ENCODE measurements at regions not wholly inside any gene's neighbourhood (a gene's known extent, or its start where the extent isn't known, plus 50 kb on each side); places are given as distances from the start of the nearest gene placed in this dataset.
"Not testable (repeated sequence)": the region's sequence is repeated elsewhere in the genome, so short reads cannot be mapped to it uniquely, and the experiment has no call there.

DNA sequence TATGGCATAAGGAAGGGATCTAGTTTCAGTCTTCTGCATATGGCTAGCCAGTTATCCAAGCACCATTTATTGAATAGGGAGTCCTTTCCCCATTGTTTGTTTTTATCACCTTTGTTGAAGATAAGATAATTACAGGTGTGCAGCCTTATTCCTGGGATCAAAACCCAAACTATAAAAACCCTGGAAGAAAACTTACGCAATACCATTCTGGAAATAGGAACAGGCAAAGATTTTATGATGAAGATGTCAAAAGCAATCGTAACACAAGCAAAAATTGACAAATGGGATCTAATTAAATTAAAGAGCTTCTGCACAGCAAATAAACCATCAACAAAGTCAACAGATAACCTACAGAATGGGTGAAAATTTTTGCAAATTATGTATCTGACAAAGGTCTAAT is 128.5 kb upstream of the DCN start:
- no peak for DNase-seq (ENCODE audit: low spot score)

DNA sequence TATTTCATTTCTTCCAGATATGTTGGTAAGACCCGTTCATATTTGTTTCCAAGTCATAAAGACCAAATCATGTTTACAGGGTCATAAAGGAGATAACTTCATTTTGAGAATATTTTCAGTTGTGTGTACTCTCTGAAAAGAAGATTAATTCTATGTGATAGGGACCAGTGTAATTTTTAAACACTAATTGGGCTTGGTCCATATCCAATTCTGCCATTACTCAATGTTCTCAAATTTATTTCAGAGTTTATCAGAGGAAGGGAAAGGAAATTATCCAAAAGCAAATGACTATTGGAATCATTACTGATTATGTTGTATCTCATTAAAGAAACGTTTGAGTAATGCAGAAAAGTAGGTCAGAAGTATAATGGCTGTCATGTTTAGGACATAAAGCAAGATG is 126.8 kb upstream of the DCN start:
- DNase-seq (ENCODE audit: low spot score): no peak

DNA sequence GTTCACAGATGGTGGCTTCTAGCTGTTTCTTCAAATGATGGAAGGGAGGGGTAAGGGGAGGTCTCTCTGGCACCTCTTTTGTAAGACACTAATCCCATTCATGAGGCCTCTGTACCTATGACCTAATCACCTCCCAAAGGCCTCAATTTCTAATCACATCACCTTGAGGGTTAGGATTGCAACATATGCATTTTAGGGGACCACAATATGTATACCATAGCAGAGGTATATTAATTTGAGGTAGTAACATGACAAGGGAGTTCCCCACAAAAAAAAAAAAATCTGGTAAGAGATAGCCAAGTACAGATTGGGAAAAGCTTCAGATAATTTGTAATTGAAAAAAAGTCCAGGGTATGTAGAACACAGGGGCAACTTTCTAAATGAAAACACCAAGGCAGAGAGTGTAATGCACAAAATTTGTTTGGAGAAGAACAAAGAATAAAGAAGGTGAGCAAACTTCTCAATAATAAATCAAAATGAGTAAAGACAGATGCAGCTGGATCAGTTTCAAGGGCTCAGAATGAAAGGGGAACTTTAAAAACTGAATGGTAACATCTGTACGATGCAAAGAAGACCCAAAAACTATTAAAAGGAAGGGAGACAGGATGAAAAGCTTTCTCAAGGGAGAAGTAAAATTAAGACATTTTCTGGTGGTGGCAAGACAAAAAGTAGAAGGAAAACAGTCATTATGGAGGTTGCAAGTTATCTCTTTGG is 125.5 kb upstream of the DCN start:
- no peak for DNase-seq (ENCODE audit: low spot score)

DNA sequence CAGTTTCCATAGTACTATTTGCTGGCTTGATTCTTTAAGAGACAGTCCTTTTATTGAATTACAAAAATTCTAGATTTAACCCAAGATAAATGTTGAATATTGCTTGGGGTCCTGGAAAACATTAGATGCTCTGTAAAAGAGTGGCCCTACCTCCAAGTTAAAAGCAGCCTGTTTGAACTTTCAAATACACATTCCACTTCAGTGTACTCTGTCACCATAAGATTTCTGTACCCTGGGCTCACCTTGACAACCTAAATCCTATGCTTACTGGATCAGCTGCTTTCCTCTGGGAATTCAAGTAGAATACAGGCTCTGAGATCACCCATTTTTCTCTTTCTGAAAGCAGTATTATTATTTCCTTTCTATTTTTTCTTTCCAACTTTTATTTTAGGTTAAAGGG is 107.7 kb upstream of the DCN start:
- DNase-seq (ENCODE audit: low spot score): no peak

DNA sequence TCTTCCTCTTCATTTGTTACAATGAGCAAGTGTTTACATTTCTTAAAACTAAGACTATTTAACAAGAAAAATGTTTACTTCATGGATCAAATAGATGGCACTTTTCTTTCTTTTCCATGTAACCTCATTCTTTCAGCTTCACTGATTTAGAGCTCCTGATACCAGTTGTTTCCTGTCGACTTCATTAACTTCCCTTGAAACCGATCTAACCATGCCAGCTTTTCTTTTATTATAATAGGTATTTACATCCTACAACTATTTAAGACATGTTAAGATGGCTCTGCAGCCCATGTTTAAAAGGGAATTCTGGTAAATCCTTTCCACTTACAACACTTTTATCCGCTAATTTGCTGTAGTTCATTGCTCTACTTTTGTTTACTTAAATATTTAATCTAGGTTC is 107.3 kb upstream of the DCN start:
- no peak for DNase-seq (ENCODE audit: low spot score)

DNA sequence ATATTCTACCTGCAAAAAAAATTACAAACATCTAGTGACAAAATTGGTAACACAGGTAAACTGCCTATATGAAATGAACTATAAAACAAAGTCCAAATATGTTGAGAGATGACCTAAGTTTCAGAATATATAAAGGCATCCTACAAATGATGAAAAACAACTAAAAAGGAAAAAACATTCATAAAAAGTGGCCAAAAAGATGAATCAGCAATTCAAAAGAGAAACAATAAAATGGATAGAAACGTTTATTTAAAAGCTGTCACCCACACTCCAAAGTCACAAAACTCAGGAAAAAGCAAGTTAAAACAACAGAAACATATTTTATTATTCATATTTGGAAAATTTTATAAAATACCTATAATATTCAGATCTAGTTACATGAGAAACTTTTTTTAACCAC is 106.5 kb upstream of the DCN start:
- DNase-seq (ENCODE audit: low spot score): no peak

DNA sequence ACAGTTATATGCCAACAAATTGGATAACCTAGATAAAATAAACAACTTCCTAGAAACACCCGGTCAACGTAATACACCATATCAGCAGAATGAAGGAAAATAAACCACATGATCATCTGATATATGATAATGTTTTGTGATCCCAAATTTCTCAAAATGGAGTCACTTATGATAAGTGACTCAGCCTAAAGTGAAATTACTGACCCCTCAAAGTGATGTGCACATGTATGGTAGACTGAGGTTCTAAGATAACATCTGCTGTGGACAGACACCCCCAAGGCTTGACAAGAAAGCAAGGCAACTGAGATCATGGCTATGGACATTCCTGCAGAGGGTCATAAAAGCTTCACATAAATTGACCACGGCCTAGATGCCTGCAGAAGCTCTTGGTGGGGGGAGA is 105.1 kb upstream of the DCN start:
- no peak for DNase-seq (ENCODE audit: low spot score)

DNA sequence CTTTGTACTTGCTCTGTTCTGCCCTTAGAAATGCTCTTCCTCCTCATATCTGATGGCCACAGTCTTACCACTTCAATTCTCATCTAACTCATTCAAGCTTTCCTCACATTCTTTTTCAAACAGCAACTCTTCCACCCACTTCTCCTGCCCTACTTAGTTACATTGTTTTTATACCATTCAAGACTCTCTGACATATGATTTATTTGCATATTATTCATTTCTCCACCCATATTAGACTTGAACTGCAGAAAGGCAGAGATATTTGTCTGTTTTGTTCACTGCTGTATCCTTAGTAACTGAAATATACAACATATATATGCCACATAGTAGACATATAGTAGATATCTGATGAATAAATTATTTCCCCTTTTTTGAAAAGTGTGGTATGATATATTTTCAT is 95.5 kb upstream of the DCN start:
- no peak for DNase-seq (ENCODE audit: low spot score)

DNA sequence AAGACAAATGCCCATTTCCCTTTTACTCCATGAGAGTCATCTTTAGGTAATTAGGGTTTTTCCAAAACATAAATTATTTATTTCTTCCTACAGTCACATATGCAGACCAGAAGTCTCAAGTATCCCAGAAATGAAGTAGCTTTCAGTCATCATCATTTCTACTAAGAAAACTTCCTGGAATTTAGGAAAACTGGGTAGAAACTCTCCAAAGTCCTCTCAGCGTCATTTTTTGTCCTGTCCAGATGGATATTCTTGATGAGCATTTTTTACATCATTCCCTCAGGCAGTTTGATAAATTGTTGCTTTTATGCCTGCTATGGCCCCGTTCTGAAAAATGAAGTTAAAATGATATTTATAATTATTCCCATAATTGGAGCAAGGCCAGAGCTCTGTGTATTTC is 93.9 kb upstream of the DCN start:
- no peak for DNase-seq (ENCODE audit: low spot score)

DNA sequence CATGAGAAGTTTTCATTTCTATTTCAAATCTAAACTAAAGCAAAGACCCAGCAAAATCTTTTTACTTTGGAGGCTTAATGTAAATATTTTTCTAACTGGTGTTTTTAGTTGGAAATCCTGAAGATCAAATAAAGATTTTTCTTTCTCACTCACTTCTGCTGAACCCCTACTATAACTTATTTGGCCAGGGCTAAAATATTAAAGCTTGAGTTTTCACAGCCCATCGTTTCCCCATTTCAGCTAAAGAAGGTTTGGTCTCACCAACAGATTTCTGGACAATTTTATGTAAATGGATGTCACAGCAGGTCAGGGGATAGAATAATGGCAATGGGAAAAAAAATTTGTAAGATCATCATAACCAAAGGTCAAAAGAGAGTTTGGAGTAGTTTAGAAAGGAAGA is 92.7 kb upstream of the DCN start:
- DNase-seq (ENCODE audit: low spot score): no peak

DNA sequence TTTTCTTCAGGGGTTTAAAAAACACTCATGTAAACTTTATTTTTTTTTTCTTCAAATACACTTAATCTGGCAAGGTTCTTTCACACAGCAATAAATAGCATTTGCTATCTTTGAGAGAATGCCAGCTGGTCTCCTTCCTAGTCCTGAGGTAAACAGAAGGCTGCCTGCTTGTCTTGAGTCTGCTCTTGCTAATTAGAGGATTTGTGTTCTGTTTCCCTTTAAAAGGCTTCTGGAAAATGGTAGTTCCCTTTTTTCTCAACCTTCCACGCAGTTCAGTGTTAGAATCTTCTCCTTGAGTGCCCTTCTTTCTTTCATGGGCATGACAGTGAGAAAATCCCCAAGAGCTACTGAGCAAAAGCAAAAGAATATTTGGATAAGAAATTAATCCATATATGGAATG is 92.3 kb upstream of the DCN start:
- DNase-seq (ENCODE audit: low spot score): peak; percentile 46

DNA sequence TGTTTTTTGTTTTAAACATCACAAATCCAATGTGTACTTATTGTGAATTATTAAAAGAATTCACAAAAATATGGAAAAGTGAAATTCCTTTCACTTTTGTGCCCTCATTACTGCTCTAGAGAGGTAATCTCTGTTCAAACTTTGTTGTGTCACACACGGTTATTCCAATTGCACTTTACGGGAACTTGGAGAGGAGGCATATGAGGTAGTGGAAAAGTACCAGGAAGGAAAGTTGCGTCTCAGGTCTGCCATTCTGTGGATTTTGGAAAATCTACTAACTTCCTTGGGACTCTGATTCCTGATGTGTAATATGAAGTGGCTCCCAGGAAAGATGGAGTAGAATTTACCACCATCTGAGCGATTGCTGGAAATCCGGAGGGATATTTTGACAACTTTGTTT is 90.9 kb upstream of the DCN start:
- DNase-seq (ENCODE audit: low spot score): no peak

DNA sequence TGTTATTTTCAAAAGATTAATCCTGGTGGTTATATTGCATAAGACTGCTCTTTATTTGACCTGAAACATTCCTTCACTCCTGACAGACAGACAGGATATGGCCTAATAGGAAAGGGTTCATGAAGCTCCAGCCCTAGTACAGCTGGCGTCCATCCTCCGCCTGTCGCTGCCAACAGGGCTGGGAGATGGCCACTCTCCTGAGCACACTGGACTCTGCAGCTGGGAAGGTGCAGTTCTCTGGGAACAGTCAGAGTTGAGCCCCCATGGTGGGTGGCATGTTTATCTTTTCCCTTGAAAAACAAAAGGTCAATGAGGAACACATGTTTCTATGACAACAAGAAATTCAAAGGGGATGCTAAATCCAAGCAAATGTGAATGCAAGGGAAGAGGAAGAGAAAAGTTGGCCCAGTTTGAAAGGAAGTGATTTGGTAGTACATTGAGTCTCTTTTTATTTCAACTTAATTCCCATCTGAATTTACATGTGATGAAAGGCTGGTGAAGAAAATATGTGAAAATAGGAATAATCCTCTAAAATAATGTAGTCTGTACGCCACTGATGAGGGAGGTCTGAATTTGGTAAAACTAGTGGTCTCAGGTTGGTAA is 89.9 kb upstream of the DCN start:
- DNase-seq (ENCODE audit: low spot score): peak; percentile 20

DNA sequence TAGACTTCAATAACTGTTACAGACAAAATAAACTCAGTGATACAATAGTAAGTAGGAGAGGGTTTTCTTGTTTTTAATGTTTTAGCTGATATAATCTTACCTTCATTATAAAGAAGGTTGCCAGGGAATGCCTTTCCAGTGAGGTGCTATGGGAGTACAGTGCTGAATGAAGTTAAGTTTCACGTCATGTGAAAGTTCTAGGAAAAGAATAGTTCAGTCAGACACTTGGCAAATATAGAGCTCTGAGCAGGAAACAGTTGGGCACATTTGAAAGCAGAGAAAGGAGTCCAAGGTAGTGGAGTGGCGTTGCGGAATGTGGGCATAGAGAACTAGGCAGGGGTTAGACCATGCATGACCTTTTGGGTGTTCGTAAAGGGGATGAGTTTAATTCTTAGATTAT is 88.6 kb upstream of the DCN start:
- no peak for DNase-seq (ENCODE audit: low spot score)

DNA sequence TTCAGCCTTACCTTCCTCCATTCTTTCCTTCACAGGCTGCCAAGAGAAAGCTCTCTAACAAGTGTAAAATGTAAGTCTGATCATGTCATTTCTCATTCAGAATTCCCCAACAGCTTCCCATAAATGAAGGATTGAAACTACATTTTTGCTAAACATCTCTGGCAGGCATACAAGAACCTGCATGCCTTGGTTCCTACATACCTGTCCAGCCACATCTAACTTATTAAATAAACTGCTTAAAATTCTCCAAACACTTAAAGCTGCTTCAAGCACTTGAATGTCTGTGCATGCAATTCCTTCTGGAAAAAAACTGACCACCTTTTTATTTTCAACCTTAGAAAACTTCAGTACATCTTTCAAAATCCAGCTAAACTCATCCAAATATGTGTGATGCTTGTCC is 84.4 kb upstream of the DCN start:
- no peak for DNase-seq (ENCODE audit: low spot score)

DNA sequence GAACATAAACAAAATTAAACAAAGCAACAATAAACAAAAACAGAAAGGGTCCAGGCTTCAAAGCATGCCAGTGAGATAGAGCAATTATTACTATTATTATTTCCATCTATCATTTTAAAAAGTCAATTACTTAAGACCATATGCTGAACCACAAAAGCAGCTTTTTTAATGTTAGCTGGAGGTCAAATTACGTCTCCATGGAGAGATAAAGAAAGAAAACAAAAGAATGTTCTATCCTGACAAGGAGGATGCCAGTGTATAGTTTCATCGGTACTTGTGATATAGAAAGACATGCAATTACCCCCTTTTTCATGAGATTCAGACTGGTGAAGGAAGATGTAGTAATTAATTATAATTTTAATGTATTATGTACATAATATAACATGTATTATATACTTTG is 81.6 kb upstream of the DCN start:
- DNase-seq (ENCODE audit: low spot score): no peak

DNA sequence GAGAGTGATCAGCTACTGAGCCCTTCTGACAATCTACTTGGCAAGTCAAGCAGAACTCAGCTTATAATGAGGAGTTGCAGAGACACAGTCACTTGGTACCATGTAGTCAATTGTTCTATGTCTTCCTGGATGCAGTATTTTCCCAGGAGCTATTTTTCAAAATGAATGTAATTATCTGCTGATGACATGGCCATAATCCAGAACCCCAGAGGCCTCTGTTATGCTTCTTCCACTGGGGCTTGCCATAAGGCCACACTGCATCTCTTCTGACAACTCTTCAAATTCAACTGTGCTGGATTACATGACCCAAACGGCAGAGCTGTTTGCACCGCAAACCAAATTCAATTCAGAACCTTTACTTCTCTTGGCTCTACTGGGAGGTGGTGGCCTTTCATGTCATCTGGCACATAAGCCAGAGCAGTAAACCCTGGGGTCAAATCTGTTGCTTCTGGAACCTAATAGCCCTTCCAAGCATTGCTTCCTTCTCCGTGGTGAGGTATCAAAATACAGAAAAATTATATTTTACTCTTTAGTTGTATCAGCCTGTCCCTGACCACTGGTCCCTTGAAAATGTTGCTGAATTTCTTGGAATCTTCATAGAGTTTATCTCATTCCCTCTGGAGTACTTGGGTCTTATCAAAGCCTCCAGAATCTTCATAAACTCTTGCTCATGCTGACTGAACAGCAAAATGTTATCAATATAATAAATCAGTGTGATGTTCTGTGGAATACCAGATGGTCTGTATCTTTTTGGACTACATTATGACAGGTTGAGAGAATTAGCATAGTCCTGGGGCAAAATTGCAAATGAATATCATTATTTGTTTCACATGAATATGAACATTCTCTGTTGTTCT is 79.4 kb upstream of the DCN start:
- DNase-seq (ENCODE audit: low spot score): no peak

DNA sequence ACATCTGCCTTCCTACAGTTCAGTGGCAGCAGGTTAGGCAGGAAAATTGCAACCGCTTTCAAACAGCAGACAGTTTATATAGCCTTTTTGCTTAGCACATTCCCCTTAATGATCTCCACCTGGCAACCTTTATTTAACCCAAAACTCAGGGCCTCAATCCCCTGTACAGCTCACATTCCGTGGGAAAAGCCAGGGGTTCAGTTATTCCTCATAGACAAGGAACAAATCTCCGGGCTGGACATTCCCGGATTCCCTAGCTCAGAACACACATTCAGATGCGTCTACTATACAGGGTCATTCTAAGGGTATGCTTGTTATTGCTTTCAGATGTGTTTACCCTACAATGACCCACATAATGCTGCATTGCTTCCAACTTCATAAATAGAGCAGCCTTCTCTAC is 73.8 kb upstream of the DCN start:
- no peak for DNase-seq (ENCODE audit: low spot score)

DNA sequence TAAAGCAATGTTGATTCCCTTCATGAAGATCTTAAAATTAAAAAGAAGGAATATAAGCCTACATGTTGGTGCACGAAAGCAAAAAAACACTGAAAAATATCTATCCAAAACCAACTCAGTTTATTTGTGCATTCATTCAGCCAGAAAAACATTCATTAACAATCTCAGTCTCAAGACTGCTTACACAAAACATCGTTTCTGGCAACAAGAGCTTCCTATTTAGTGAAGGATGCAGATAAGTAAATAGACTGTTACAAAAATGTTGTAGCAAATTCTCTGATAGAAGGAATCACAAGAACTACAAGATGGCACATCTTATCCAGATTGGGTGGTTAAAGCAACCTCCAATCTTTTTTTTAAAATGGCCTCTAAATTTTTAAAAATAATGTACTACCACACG is 69.7 kb upstream of the DCN start:
- DNase-seq (ENCODE audit: low spot score): no peak

DNA sequence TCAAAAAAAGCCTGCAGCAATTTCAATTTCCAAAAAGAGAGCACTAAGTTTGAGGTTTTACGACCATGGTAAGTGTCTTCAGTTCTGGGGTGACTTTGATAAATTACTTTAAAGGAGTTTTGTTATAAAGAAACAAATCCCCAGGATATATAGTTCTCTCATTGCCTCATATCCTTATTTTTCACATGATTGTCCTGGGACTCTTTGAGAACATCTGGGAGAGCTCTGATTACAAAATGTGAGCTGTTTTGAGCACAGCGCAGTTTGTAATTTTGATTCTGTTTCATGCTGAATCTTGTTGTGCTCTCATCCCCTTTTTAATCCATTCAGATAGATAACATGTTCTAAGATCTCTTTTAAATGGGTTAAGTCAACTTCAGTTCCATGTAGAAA is 67.7 kb upstream of the DCN start:
- DNase-seq (ENCODE audit: low spot score): no peak

DNA sequence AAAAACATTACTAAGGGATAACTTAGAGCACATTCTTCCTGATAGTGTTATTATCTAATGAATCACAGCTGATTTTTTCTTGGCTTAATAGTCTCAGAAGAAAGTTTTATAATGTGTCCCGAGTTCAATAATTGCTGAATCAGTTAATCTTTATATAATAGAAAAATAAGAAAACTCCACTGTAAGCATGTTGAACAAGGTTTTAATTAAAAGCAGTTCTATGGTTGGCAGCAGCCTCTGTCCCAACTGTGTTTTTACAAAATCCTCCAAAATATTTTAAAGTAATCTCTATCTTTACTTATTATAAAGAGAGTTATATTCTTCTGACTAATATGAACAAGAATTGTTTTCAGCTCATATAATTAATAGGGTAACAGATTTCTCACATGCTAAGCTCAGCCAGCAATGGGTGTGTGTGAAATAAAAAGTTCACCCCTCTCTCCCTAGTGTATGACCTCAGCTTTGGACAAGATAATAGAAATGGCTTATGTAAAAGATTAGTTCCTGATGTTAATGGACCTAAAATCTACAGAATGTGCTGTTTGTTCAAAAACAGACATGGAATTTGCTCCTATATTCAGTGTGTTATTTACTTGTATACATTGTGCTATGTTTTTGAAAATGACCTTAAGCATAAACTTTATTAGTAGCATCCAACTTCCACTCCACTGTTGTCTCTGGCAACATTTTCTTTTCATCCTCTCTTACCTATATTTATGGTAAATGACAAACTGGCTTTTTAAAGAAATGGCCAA is 67.1 kb upstream of the DCN start:
- no peak for DNase-seq (ENCODE audit: low spot score)

DNA sequence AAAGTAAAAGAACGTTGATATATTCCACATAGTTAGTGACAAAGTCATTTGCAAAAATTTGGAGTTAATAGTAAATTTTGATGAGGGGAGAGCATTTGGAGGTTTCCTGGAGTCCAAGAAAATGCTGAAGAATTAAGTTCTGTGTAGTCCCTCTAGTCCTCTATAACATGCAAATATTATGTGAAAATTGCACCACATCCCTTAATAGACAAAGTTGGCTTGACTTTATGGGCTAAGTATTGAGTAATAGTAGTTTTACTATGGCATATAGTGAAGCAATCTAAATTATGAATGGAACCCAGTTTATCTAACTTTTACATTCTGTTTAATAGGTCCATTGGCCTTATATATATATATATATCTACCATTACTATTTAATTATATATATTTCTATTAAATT is 66.4 kb upstream of the DCN start:
- DNase-seq (ENCODE audit: low spot score): no peak

DNA sequence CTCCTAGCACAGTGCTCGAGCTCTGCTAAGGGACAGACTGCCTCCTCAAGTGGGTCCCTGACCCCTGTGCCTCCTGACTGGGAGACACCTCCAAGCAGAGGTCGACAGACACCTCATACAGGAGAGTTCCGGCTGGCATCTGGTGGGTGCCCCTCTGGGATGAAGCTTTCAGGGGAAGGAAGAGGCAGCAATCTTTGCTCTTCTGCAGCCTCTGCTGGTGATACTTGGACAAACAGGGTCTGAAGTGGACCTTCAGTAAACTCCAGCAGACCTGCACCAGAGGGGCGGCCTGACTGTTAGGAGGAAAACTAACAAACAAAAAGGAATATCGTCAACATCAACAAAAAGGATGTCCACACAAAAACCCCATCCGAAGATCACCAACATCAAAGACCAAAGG is 60.6 kb upstream of the DCN start:
- not testable (repeated sequence) for DNase-seq (ENCODE audit: low spot score)

All from putamen (tissue), 1 donor.